ENCODE measurements at regions not wholly inside any gene's neighbourhood (a gene's known extent, or its start where the extent isn't known, plus 50 kb on each side); places are given as distances from the start of the nearest gene placed in this dataset.

- POLR2A ChIA-PET = no interaction called here
- no peak for DNase-seq
- no peak overlapping the region for H3K4me3 ChIP-seq (ENCODE audit: low read length)
These were observed 197.8 kb downstream of the PAX3 start for GRCh38 chr2:222100704-222101699.

GRCh38 chr2:222088561-222088960 is 210.2 kb downstream of the PAX3 start:
- CTCF ChIA-PET = no interaction called here
- Histone ChIP-seq H3K27ac (ENCODE audit: low read depth, low read length) (no peak overlapping the region), H3K4me3 (ENCODE audit: low read length) (no peak overlapping the region), H3K27me3 (ENCODE audit: control insufficient read depth in 2 of 2, insufficient read depth in 2 of 2, low read length in 2 of 2) (no peaks in the 10 kb centered on the region), H3K9me3 (ENCODE audit: control insufficient read depth in 2 of 3, low read length in 3 of 3) (no peaks in the 10 kb centered on the region), H3K4me1 (ENCODE audit: control insufficient read depth in 2 of 2, insufficient read depth in 2 of 2, low read length in 2 of 2) (no peaks in the 10 kb centered on the region), H3K36me3 (ENCODE audit: control insufficient read depth in 2 of 3, insufficient read depth in 3 of 3, low read length in 3 of 3) (no peaks in the 10 kb centered on the region)
- Mint-ChIP-seq H3K4me3 (no peak overlapping the region), H3K27me3 (peaks cover 0 to 7% (median 0%) of the 10 kb centered on the region in 5 donors), H3K36me3 (peaks cover 0 to 6% (median 0%) of the 10 kb centered on the region in 5 donors), H3K27ac (peak overlapping the region in 1 of 9 donors; percentile 72), H3K9me3 (peaks cover 0 to 16% (median 5%) of the 10 kb centered on the region in 11 donors), H3K4me1 (no peaks in the 10 kb centered on the region)
- no peak for DNase-seq
- ATAC-seq = no peak
- intact Hi-C loops (cut with micrococcal nuclease) = no loop called here
- POLR2A ChIA-PET = no interaction called here

More at GRCh38 chr2:222100704-222101699, 197.8 kb downstream of the PAX3 start:
- no peaks in the 10 kb centered on the region for H3K36me3 ChIP-seq (ENCODE audit: control insufficient read depth in 2 of 3, insufficient read depth in 3 of 3, low read length in 3 of 3)
- ATAC-seq = no peak
- peaks cover 0 to 14% (median 0%) of the 10 kb centered on the region in 5 donors for H3K27me3 Mint-ChIP-seq
- H3K4me1 ChIP-seq (ENCODE audit: control insufficient read depth in 2 of 2, insufficient read depth in 2 of 2, low read length in 2 of 2) = no peaks in the 10 kb centered on the region
- no peaks in the 10 kb centered on the region for H3K36me3 Mint-ChIP-seq
- intact Hi-C loops (cut with micrococcal nuclease) = no loop called here
- peaks cover 0 to 4% (median 0%) of the 10 kb centered on the region in 11 donors for H3K9me3 Mint-ChIP-seq
- no peak overlapping the region for H3K4me3 Mint-ChIP-seq
- no peak overlapping the region for H3K27ac Mint-ChIP-seq
- H3K4me1 Mint-ChIP-seq = no peaks in the 10 kb centered on the region
- H3K27me3 ChIP-seq (ENCODE audit: control insufficient read depth in 2 of 2, insufficient read depth in 2 of 2, low read length in 2 of 2) = no peaks in the 10 kb centered on the region
- no peaks in the 10 kb centered on the region for H3K9me3 ChIP-seq (ENCODE audit: control insufficient read depth in 2 of 3, low read length in 3 of 3)
- H3K27ac ChIP-seq (ENCODE audit: low read depth, low read length) = no peak overlapping the region
- CTCF ChIA-PET = no interaction called here

DNA sequence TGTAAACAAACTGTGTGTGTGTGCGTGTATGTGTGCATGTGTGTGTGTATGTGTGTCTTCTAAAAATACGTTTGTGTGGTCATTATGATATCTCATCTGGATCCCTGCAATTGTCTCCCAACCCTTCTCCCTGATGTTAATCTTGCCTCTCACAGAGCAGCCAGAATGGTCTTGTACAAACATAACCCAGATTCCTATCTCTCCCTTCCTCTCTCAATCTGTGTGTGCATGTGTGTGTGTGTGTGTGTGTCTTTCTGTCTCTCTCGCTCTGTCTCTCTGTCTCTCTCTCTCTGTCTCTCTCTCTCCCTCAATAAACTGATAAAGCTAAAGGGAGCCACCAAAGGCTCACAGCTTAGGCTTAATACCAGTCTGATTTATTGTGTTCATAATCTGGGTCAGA is 210.8 kb downstream of the PAX3 start:
- H3K4me1 ChIP-seq (ENCODE audit: control insufficient read depth in 2 of 2, insufficient read depth in 2 of 2, low read length in 2 of 2) = no peaks in the 10 kb centered on the region
- DNase-seq = no peak
- H3K27me3 ChIP-seq (ENCODE audit: control insufficient read depth in 2 of 2, insufficient read depth in 2 of 2, low read length in 2 of 2) = no peaks in the 10 kb centered on the region
- no peak overlapping the region for H3K4me3 Mint-ChIP-seq
- ChIA-PET CTCF (no interaction called here), POLR2A (no interaction called here)
- no peak overlapping the region for H3K4me3 ChIP-seq (ENCODE audit: low read length)
- ATAC-seq = no peak
- no peaks in the 10 kb centered on the region for H3K36me3 ChIP-seq (ENCODE audit: control insufficient read depth in 2 of 3, insufficient read depth in 3 of 3, low read length in 3 of 3)
- no peak overlapping the region for H3K27ac Mint-ChIP-seq
- no peaks in the 10 kb centered on the region for H3K9me3 ChIP-seq (ENCODE audit: control insufficient read depth in 2 of 3, low read length in 3 of 3)
- H3K27ac ChIP-seq (ENCODE audit: low read depth, low read length) = no peak overlapping the region
- H3K9me3 Mint-ChIP-seq = peaks cover 0 to 16% (median 5%) of the 10 kb centered on the region in 11 donors
- no peaks in the 10 kb centered on the region for H3K4me1 Mint-ChIP-seq
- H3K27me3 Mint-ChIP-seq = peaks cover 0 to 7% (median 0%) of the 10 kb centered on the region in 5 donors
- peaks cover 0 to 6% (median 0%) of the 10 kb centered on the region in 5 donors for H3K36me3 Mint-ChIP-seq
- intact Hi-C loops (cut with micrococcal nuclease) = no loop called here

- Mint-ChIP-seq H3K27me3 (peaks cover 0 to 19% (median 6%) of the 10 kb centered on the region in 5 donors), H3K4me3 (no peak overlapping the region), H3K36me3 (peaks cover 0 to 6% (median 0%) of the 10 kb centered on the region in 5 donors), H3K27ac (no peak overlapping the region), H3K9me3 (peaks cover 0 to 13% (median 5%) of the 10 kb centered on the region in 11 donors), H3K4me1 (no peaks in the 10 kb centered on the region)
- ChIA-PET CTCF (no interaction called here), POLR2A (no interaction called here)
- no peak overlapping the region for H3K4me3 ChIP-seq (ENCODE audit: low read length)
- no peaks in the 10 kb centered on the region for H3K9me3 ChIP-seq (ENCODE audit: control insufficient read depth in 2 of 3, low read length in 3 of 3)
- no peaks in the 10 kb centered on the region for H3K4me1 ChIP-seq (ENCODE audit: control insufficient read depth in 2 of 2, insufficient read depth in 2 of 2, low read length in 2 of 2)
- H3K27ac ChIP-seq (ENCODE audit: low read depth, low read length) = no peak overlapping the region
- H3K36me3 ChIP-seq (ENCODE audit: control insufficient read depth in 2 of 3, insufficient read depth in 3 of 3, low read length in 3 of 3) = no peaks in the 10 kb centered on the region
- no peaks in the 10 kb centered on the region for H3K27me3 ChIP-seq (ENCODE audit: control insufficient read depth in 2 of 2, insufficient read depth in 2 of 2, low read length in 2 of 2)
- no peak for DNase-seq
- intact Hi-C loops (cut with micrococcal nuclease) = no loop called here
- no peak for ATAC-seq
These were observed 216.6 kb downstream of the PAX3 start for GRCh38 chr2:222082201-222082600.

GRCh38 chr2:222080141-222080540 is 218.7 kb downstream of the PAX3 start:
- Mint-ChIP-seq H3K4me1 (no peaks in the 10 kb centered on the region), H3K36me3 (peaks cover 0 to 3% (median 0%) of the 10 kb centered on the region in 5 donors), H3K4me3 (no peak overlapping the region), H3K27ac (no peak overlapping the region), H3K27me3 (peaks cover 0 to 18% (median 8%) of the 10 kb centered on the region in 5 donors), H3K9me3 (peaks cover 0 to 10% (median 3%) of the 10 kb centered on the region in 11 donors)
- no peaks in the 10 kb centered on the region for H3K36me3 ChIP-seq (ENCODE audit: control insufficient read depth in 2 of 3, insufficient read depth in 3 of 3, low read length in 3 of 3)
- no peaks in the 10 kb centered on the region for H3K27me3 ChIP-seq (ENCODE audit: control insufficient read depth in 2 of 2, insufficient read depth in 2 of 2, low read length in 2 of 2)
- no peaks in the 10 kb centered on the region for H3K4me1 ChIP-seq (ENCODE audit: control insufficient read depth in 2 of 2, insufficient read depth in 2 of 2, low read length in 2 of 2)
- ATAC-seq (no peak), DNase-seq (no peak)
- no peak overlapping the region for H3K27ac ChIP-seq (ENCODE audit: low read depth, low read length)
- ChIA-PET POLR2A (no interaction called here), CTCF (no interaction called here)
- no peak overlapping the region for H3K4me3 ChIP-seq (ENCODE audit: low read length)
- intact Hi-C loops (cut with micrococcal nuclease) = no loop called here
- no peaks in the 10 kb centered on the region for H3K9me3 ChIP-seq (ENCODE audit: control insufficient read depth in 2 of 3, low read length in 3 of 3)

DNA sequence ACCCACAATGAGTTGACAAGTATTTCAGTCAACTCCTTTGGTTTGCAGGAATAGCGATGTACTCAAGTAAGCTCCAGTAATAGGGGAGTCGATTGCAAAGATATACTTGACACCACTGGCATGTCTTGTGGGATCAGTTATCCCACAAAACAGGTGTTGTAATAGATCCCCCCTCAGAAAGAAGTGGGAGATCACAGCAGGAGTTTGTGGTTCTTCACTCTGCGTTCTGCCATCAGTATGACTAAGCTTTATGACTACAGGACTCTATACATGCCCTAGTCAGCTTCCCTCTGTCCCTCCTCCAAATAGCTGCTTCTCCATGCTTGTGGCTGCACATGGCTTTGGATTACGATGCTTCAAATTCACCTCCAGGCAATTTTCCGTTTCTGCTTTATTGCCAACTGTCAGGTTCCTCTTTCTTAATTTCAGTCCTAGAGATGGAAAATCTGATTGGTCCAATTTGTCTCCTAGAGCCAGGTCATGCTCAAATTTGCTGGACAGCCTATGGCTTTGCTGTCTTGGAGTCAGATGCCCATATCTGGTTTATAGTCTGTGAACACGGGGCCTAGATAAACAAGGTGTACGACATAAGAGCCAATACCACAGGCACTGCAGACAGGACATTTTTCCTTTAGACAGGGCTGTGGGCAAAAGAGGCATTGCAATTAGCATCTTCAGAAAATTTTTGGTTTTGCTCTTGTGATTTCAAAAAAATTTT is 221.7 kb downstream of the PAX3 start:
- no peak overlapping the region for H3K4me3 Mint-ChIP-seq
- no peaks in the 10 kb centered on the region for H3K36me3 Mint-ChIP-seq
- H3K36me3 ChIP-seq (ENCODE audit: control insufficient read depth in 2 of 3, insufficient read depth in 3 of 3, low read length in 3 of 3) = no peaks in the 10 kb centered on the region
- H3K27me3 Mint-ChIP-seq = peaks cover 0 to 24% (median 13%) of the 10 kb centered on the region in 5 donors
- H3K4me1 ChIP-seq (ENCODE audit: control insufficient read depth in 2 of 2, insufficient read depth in 2 of 2, low read length in 2 of 2) = no peaks in the 10 kb centered on the region
- DNase-seq = no peak
- intact Hi-C loops (cut with micrococcal nuclease) = no loop called here
- no peak for ATAC-seq
- ChIA-PET POLR2A (no interaction called here), CTCF (no interaction called here)
- H3K4me3 ChIP-seq (ENCODE audit: low read length) = no peak overlapping the region
- H3K9me3 Mint-ChIP-seq = peaks cover 0 to 5% (median 0%) of the 10 kb centered on the region in 11 donors
- no peak overlapping the region for H3K27ac ChIP-seq (ENCODE audit: low read depth, low read length)
- H3K9me3 ChIP-seq (ENCODE audit: control insufficient read depth in 2 of 3, low read length in 3 of 3) = no peaks in the 10 kb centered on the region
- H3K27me3 ChIP-seq (ENCODE audit: control insufficient read depth in 2 of 2, insufficient read depth in 2 of 2, low read length in 2 of 2) = no peaks in the 10 kb centered on the region
- no peak overlapping the region for H3K27ac Mint-ChIP-seq
- no peaks in the 10 kb centered on the region for H3K4me1 Mint-ChIP-seq
